NB4 (cell line): ENCODE measurements at regions not wholly inside any gene's neighbourhood (a gene's known extent, or its start where the extent isn't known, plus 50 kb on each side); places are given as distances from the start of the nearest gene placed in this dataset.

Experiments used
- MYC ChIP-seq: IDR thresholded peaks from 2 replicates; pipeline ENCODE4 v1.6.1; 2011; ENCODE audit warnings: low read depth, low read length
- POLR2A ChIP-seq: IDR thresholded peaks from 2 replicates; pipeline ENCODE4 v1.6.1; 2011; ENCODE audit warnings: mild to moderate bottlenecking; ENCODE audit not compliant: insufficient read length; ENCODE audit errors: extremely low read depth
- TF ChIP-seq, protein P1 (sequence below): IDR thresholded peaks from one replicate; pipeline ENCODE4 v1.5.1; 2012; ENCODE audit warnings: low read depth, low read length
- TF ChIP-seq, protein P2 (sequence below): IDR thresholded peaks from 2 replicates; pipeline ENCODE4 v1.6.1; 2011; ENCODE audit warnings: low read depth, low read length

GRCh38 chr2:167753142-167753541, 494.3 kb downstream of the STK39 start:
- TF ChIP-seq, protein P1, sequence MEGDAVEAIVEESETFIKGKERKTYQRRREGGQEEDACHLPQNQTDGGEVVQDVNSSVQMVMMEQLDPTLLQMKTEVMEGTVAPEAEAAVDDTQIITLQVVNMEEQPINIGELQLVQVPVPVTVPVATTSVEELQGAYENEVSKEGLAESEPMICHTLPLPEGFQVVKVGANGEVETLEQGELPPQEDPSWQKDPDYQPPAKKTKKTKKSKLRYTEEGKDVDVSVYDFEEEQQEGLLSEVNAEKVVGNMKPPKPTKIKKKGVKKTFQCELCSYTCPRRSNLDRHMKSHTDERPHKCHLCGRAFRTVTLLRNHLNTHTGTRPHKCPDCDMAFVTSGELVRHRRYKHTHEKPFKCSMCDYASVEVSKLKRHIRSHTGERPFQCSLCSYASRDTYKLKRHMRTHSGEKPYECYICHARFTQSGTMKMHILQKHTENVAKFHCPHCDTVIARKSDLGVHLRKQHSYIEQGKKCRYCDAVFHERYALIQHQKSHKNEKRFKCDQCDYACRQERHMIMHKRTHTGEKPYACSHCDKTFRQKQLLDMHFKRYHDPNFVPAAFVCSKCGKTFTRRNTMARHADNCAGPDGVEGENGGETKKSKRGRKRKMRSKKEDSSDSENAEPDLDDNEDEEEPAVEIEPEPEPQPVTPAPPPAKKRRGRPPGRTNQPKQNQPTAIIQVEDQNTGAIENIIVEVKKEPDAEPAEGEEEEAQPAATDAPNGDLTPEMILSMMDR, result no peak
- TF ChIP-seq POLR2A, result no peak
- no peak for TF ChIP-seq MYC
- TF ChIP-seq, protein P2, sequence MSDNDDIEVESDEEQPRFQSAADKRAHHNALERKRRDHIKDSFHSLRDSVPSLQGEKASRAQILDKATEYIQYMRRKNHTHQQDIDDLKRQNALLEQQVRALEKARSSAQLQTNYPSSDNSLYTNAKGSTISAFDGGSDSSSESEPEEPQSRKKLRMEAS, result no peak
